CD4-positive, alpha-beta T cell treated with Interleukin-17A for 4 hours (primary cell): ENCODE measurements at regions not wholly inside any gene's neighbourhood (a gene's known extent, or its start where the extent isn't known, plus 50 kb on each side); places are given as distances from the start of the nearest gene placed in this dataset.

Source experiments
- DNase-seq: peaks from one replicate; pipeline ENCODE4 v3.0.0-alpha.2; 2020; ENCODE audit warnings: mixed read lengths

GRCh38 chr5:58143727-58144126 is 316.2 kb downstream of the PLK2 start:
- DNase-seq, result no peak

GRCh38 chr5:58143181-58143580 is 316.7 kb downstream of the PLK2 start:
- DNase-seq, result no peak

- DNase-seq, result no peak
These were observed 321.1 kb downstream of the PLK2 start for GRCh38 chr5:58138791-58139190.

- no peak for DNase-seq
These were observed 323.5 kb downstream of the PLK2 start for GRCh38 chr5:58136406-58136805.

GRCh38 chr5:58135571-58136335 is 324.1 kb downstream of the PLK2 start:
- no peak for DNase-seq

- DNase-seq, result no peak
These were observed 326.1 kb downstream of the PLK2 start for GRCh38 chr5:58133631-58134296.

- no peak for DNase-seq
These were observed 326.7 kb downstream of the PLK2 start for GRCh38 chr5:58133216-58133615.

GRCh38 chr5:58127255-58128220 is 332.3 kb downstream of the PLK2 start:
- no peak for DNase-seq

GRCh38 chr5:58123501-58123900 is 336.4 kb downstream of the PLK2 start:
- no peak for DNase-seq

- no peak for DNase-seq
These were observed 337.0 kb downstream of the PLK2 start for GRCh38 chr5:58122848-58123392.

- no peak for DNase-seq
These were observed 337.7 kb downstream of the PLK2 start for GRCh38 chr5:58122157-58122556.

- DNase-seq, result no peak
These were observed 338.5 kb downstream of the PLK2 start for GRCh38 chr5:58121391-58121790.

- DNase-seq, result no peak
These were observed 342.3 kb downstream of the PLK2 start for GRCh38 chr5:58117542-58117941.

- no peak for DNase-seq
These were observed 343.5 kb downstream of the PLK2 start for GRCh38 chr5:58116346-58116745.

GRCh38 chr5:58115811-58116210 is 344.1 kb downstream of the PLK2 start:
- no peak for DNase-seq

- DNase-seq, result no peak
These were observed 345.6 kb downstream of the PLK2 start for GRCh38 chr5:58114324-58114723.

GRCh38 chr5:58113172-58113571 is 346.7 kb downstream of the PLK2 start:
- DNase-seq, result no peak

- no peak for DNase-seq
These were observed 351.4 kb downstream of the PLK2 start for GRCh38 chr5:58108511-58108910.

- DNase-seq, result no peak
These were observed 352.2 kb downstream of the PLK2 start for GRCh38 chr5:58107704-58108103.

GRCh38 chr5:58106754-58107410 is 353.0 kb downstream of the PLK2 start:
- DNase-seq, result no peak

- no peak for DNase-seq
These were observed 354.1 kb downstream of the PLK2 start for GRCh38 chr5:58105836-58106235.

GRCh38 chr5:58099257-58099656 is 360.6 kb downstream of the PLK2 start:
- DNase-seq, result no peak

GRCh38 chr5:58094031-58094430 is 365.9 kb downstream of the PLK2 start:
- no peak for DNase-seq
